ENCODE measurements at regions not wholly inside any gene's neighbourhood (a gene's known extent, or its start where the extent isn't known, plus 50 kb on each side); places are given as distances from the start of the nearest gene placed in this dataset.

- TF ChIP-seq MYNN (IDR thresholded peaks at IDR 0.05) (no peak), MYNN (CRISPR knock-in tag; IDR thresholded peaks at IDR 0.05) (no peak), HNRNPH1 (optimal IDR thresholded peaks at IDR 0.05; ENCODE audit: low read depth, low read length) (no peak), NUFIP1 (IDR thresholded peaks at IDR 0.05; ENCODE audit: partially characterized antibody) (no peak), NBN (IDR thresholded peaks at IDR 0.05; ENCODE audit: low read depth) (no peak), NR3C1 (CRISPR knock-in tag; IDR thresholded peaks at IDR 0.05) (no peak)
These were observed 1014.9 kb upstream of the ATXN8OS start for GRCh38 chr13:69092615-69093322.

All from K562 (cell line).